Upper lobe of left lung (tissue), 4 donors: ENCODE measurements at regions not wholly inside any gene's neighbourhood (a gene's known extent, or its start where the extent isn't known, plus 50 kb on each side); places are given as distances from the start of the nearest gene placed in this dataset.

ENCODE experiments used
- POLR2A ChIP-seq, 4 donors: fragments of 450-650 bp; IDR thresholded peaks; one replicate each; pipeline ENCODE4 v1.5.1; 2016 to 2017; ENCODE audit warnings: antibody characterized with exemption in 4 of 4, mild to moderate bottlenecking in 2 of 4
- POLR2AphosphoS5 ChIP-seq, 2 donors: sonication (generic); formaldehyde crosslinking; IDR thresholded peaks; one replicate each; pipeline ENCODE4 v1.5.1; 2017; ENCODE audit warnings: antibody characterized with exemption in 2 of 2

DNA sequence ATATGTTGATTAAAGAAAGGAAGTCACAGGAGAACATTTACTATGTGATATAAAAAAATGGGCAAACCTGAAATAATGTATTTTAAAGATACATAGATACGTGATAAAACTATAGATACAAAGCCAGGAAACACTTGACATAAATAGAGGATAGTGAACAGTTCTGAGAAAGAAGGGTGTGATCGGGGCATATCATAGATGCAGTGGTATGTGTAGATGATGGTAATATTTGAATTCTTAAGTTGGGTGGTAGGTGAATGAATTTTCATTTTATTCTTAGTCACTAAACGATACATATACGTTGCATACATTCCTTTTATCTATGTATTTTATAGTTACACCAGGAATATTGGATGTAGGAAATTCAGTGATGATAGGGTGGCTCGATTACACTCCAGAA is 138.7 kb upstream of the ARRDC3 start:
- TF ChIP-seq POLR2AphosphoS5 (IDR thresholded peaks at IDR 0.05) (no peak), POLR2A (IDR thresholded peaks at IDR 0.05) (no peak)
